ENCODE measurements at regions not wholly inside any gene's neighbourhood (a gene's known extent, or its start where the extent isn't known, plus 50 kb on each side); places are given as distances from the start of the nearest gene placed in this dataset.
A peak's percentile ranks its signal among the peaks of the same experiment; 100 is the strongest.

DNA sequence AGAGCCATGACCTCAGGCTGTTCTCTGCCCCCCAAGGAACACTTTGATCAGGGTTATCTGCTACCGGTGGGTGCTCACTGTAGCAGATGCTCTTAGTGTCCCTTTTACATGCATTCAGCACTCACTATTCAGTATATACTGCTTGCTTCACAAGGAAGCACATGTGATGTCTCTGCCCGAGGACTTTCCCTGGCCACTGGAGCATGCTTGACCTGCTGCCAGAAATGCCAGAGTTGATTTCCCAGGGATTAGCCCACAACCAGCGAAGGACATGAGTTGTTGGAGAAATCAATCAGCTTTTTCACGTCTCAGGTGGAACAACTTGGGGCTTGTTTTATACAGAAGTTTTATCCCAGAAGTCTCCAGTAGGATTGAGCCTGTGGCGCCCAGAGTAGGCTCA, 51.2 kb upstream of the RPS6KA3 start:
- H3K27me3 Mint-ChIP-seq (ENCODE audit: low read depth, unreplicated experiment), result peaks cover 10% of the 10 kb centered on the region
- peaks cover 7% of the 10 kb centered on the region for H3K4me1 Mint-ChIP-seq (ENCODE audit: low read depth, unreplicated experiment)
- no peak overlapping the region for H3K4me3 ChIP-seq (ENCODE audit: insufficient read depth, low read depth, low read length)
- no peak for TF ChIP-seq EZH2 (IDR thresholded peaks at IDR 0.05; ENCODE audit: insufficient read depth, low read length)
- TF ChIP-seq, protein P1, sequence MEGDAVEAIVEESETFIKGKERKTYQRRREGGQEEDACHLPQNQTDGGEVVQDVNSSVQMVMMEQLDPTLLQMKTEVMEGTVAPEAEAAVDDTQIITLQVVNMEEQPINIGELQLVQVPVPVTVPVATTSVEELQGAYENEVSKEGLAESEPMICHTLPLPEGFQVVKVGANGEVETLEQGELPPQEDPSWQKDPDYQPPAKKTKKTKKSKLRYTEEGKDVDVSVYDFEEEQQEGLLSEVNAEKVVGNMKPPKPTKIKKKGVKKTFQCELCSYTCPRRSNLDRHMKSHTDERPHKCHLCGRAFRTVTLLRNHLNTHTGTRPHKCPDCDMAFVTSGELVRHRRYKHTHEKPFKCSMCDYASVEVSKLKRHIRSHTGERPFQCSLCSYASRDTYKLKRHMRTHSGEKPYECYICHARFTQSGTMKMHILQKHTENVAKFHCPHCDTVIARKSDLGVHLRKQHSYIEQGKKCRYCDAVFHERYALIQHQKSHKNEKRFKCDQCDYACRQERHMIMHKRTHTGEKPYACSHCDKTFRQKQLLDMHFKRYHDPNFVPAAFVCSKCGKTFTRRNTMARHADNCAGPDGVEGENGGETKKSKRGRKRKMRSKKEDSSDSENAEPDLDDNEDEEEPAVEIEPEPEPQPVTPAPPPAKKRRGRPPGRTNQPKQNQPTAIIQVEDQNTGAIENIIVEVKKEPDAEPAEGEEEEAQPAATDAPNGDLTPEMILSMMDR (IDR thresholded peaks at IDR 0.05; ENCODE audit: insufficient read depth, low read depth, low read length), result no peak
- H3K9me3 Mint-ChIP-seq (ENCODE audit: unreplicated experiment), result peaks cover 2% of the 10 kb centered on the region
- DNase-seq (ENCODE audit: low read depth) (peak; percentile 6), FAIRE-seq (no peak)
- H2AFZ ChIP-seq (ENCODE audit: low read depth, low read length), result no peak overlapping the region
- no peak overlapping the region for H3K9ac ChIP-seq (ENCODE audit: low read length)
- no peak overlapping the region for H3K4me2 ChIP-seq (ENCODE audit: low read length)
- H4K20me1 ChIP-seq (ENCODE audit: insufficient read depth, low read length), result no peaks in the 10 kb centered on the region
- H3K9me3 ChIP-seq (ENCODE audit: insufficient read depth, low read depth, low read length), result no peaks in the 10 kb centered on the region
- no peaks in the 10 kb centered on the region for H3K36me3 Mint-ChIP-seq (ENCODE audit: low read depth, unreplicated experiment)
- H3K27ac ChIP-seq (ENCODE audit: low read depth, low read length), result no peak overlapping the region
- H3K27me3 ChIP-seq (ENCODE audit: insufficient read depth, low read length), result no peaks in the 10 kb centered on the region
- no peaks in the 10 kb centered on the region for H3K4me1 ChIP-seq (ENCODE audit: insufficient read depth, low read length)
- H3K36me3 ChIP-seq (ENCODE audit: insufficient read depth, low read length), result no peaks in the 10 kb centered on the region
- no peak overlapping the region for H3K27ac Mint-ChIP-seq (ENCODE audit: unreplicated experiment)
- H3K79me2 ChIP-seq (ENCODE audit: insufficient read depth, low read length), result no peaks in the 10 kb centered on the region
- no peak overlapping the region for H3K4me3 Mint-ChIP-seq (ENCODE audit: unreplicated experiment)

Data from astrocyte (in vitro differentiated cells and primary cell).